HepG2 (cell line): ENCODE measurements at regions not wholly inside any gene's neighbourhood (a gene's known extent, or its start where the extent isn't known, plus 50 kb on each side); places are given as distances from the start of the nearest gene placed in this dataset.
A peak's percentile ranks its signal among the peaks of the same experiment; 100 is the strongest.

ENCODE experiments used
- ATAC-seq: fragments of 200-7000 bp; cut with Tn5 transposase; 3 replicates; pipeline ENCODE4 v1.9.1; 2020; ENCODE audit warnings: mild to moderate bottlenecking, moderate library complexity
- BruUV-seq: library from RNA; stranded (reverse); fragments of 400-500 nt; replicated peaks from 2 replicates; lab custom pipeline; 2021; lab: Mats Ljungman, UMichigan
- CTCF ChIA-PET: fragments of 300-600 bp; formaldehyde crosslinking; extraction: SDS; loops from one replicate; lab custom pipeline; 2021; ENCODE audit warnings: low total read pairs, inconsistent platforms, low intra/inter-chr PET ratio; lab: Yijun Ruan, JAX
- POLR2A ChIA-PET: fragments of 350-600 bp; sonication (Branson Sonifier 250); formaldehyde crosslinking; loops from one replicate; lab custom pipeline; 2020; ENCODE audit warnings: antibody characterized with exemption, inconsistent platforms; lab: Yijun Ruan, JAX
- DNase-seq: peaks from one replicate; pipeline ENCODE4 v3.0.0-alpha.2; 2015; ENCODE audit warnings: low spot score
- FAIRE-seq: peaks from 3 replicates; lab custom pipeline; 2011; peaks lifted over from hg19 to GRCh38; lab: Jason Lieb, UNC
- H2AFZ ChIP-seq: one replicate; pipeline ENCODE4 v1.6.1; 2011; ENCODE audit warnings: low read length, inconsistent platforms
- H3K27ac ChIP-seq: fragments of 300-600 bp; 3 replicates; pipeline ENCODE4 v1.8.0; 2011; ENCODE audit warnings: mixed run types, mild to moderate bottlenecking, mixed read lengths, low read length, inconsistent platforms; ENCODE audit not compliant: insufficient read depth; ENCODE audit errors: extremely low read length
- H3K27me3 ChIP-seq, 2 experiments: fragments of 200-600 bp in 1 of 2; 2 replicates in 1 of 2; 3 replicates in 1 of 2; pipeline versions ENCODE4 v1.6.0 to v1.8.0; 2011; ENCODE audit warnings: low read length in 2 of 2, mild to moderate bottlenecking in 2 of 2, moderate library complexity in 2 of 2, inconsistent platforms in 1 of 2; ENCODE audit not compliant: insufficient read depth in 2 of 2, control insufficient read depth in 1 of 2
- H3K36me3 ChIP-seq, 2 experiments: fragments of 200-600 bp in 1 of 2; replicated peaks in 1 of 2; 2 replicates in 1 of 2; 3 replicates in 1 of 2; pipeline versions ENCODE4 v1.5.1 to v1.8.0; 2011; ENCODE audit warnings: low read length in 2 of 2, inconsistent platforms in 1 of 2; ENCODE audit not compliant: insufficient read depth in 2 of 2, control insufficient read depth in 1 of 2
- H3K4me1 ChIP-seq: 2 replicates; pipeline ENCODE4 v1.5.1; 2012; ENCODE audit warnings: low read length, inconsistent platforms; ENCODE audit not compliant: insufficient read depth
- H3K4me2 ChIP-seq: 2 replicates; pipeline ENCODE4 v1.6.0; 2011; ENCODE audit warnings: low read depth, low read length, inconsistent platforms
- H3K4me3 ChIP-seq, 3 experiments: fragments of 200-600 bp in 1 of 3; sonication (generic), shearing (Covaris generic) in 1 of 3; replicated peaks in 1 of 3; 2 replicates each; pipeline ENCODE4 v1.5.1; 2011 to 2016; ENCODE audit warnings: low read length in 3 of 3, inconsistent platforms in 2 of 3, low read depth in 2 of 3, mild to moderate bottlenecking in 2 of 3, control low read depth in 1 of 3, mixed read lengths in 1 of 3; ENCODE audit not compliant: insufficient read depth in 1 of 3
- H3K79me2 ChIP-seq: one replicate; pipeline ENCODE4 v1.6.1; 2011; ENCODE audit warnings: low read length, inconsistent platforms; ENCODE audit not compliant: insufficient read depth
- H3K9ac ChIP-seq: 2 replicates; pipeline ENCODE4 v1.6.0; 2011; ENCODE audit warnings: mild to moderate bottlenecking, low read depth, low read length, inconsistent platforms; ENCODE audit not compliant: insufficient read depth
- H3K9me3 ChIP-seq: 2 replicates; pipeline ENCODE4 v1.5.1; 2012; ENCODE audit warnings: mild to moderate bottlenecking, low read length
- H4K20me1 ChIP-seq: 2 replicates; pipeline ENCODE4 v1.6.0; 2011; ENCODE audit warnings: inconsistent platforms, mild to moderate bottlenecking, low read length, moderate library complexity; ENCODE audit not compliant: insufficient read depth
- DMAP1 ChIP-seq: IDR thresholded peaks from 2 replicates; pipeline ENCODE4 v1.6.1; 2016
- KDM5A ChIP-seq: fragments of 200-600 bp; sonication (generic); IDR thresholded peaks from 2 replicates; pipeline ENCODE4 v1.7.0; 2018; ENCODE audit warnings: antibody characterized with exemption, mild to moderate bottlenecking, low read length, borderline replicate concordance
- MAFK ChIP-seq, 2 experiments: IDR thresholded peaks in 1 of 2; conservative IDR thresholded peaks in 1 of 2; 2 replicates each; pipeline ENCODE4 v1.6.1; 2011; ENCODE audit warnings: improper control_type of control experiment in 2 of 2, low read length in 2 of 2
- ZNF878 ChIP-seq: sonication (generic); formaldehyde crosslinking; IDR thresholded peaks from 2 replicates; pipeline ENCODE4 v1.8.1; 2023; ENCODE audit warnings: mild to moderate bottlenecking, missing genetic modification reagents, moderate library complexity
- WGBS: methylation state at CpG from one replicate; pipeline ENCODE4 v1.1.6; 2017; ENCODE audit warnings: low lambda C conversion rate; 5-methylcytosine and 5-hydroxymethylcytosine counted together
- in situ Hi-C: cut with HindIII; loops from 2 replicates; pipeline ENCODE4 v1.10.0; 2017; ENCODE audit warnings: low pct_unique_long_range_greater_than_20kb; ENCODE audit not compliant: extremely low pct_ligation_motif_present
- intact Hi-C: fragments of 100-400 bp; cut with micrococcal nuclease; formaldehyde crosslinking; loops from one replicate; pipeline ENCODE4 v1.10.0; 2022; ENCODE audit not compliant: unreplicated experiment

- Histone ChIP-seq H3K36me3 (no peaks in the 10 kb centered on the region), H2AFZ (no peak overlapping the region), H3K27me3 (no peaks in the 10 kb centered on the region; a peak in 1 of 5 replicates), H3K9me3 (no peaks in the 10 kb centered on the region), H3K4me2 (no peak overlapping the region), H4K20me1 (no peaks in the 10 kb centered on the region), H3K79me2 (no peaks in the 10 kb centered on the region), H3K4me3 (no peak overlapping the region), H3K4me1 (no peaks in the 10 kb centered on the region), H3K27ac (no peak overlapping the region), H3K9ac (no peak overlapping the region)
- POLR2A ChIA-PET, result no interaction called here
- FAIRE-seq, result no peak
- CTCF ChIA-PET, result no interaction called here
- BruUV-seq, result no TSS peak
- in situ Hi-C loops, result no loop called here
- ATAC-seq, result no peak
- peak; percentile 1 to 17; a peak in 1 of 4 replicates for TF ChIP-seq MAFK (conservative IDR thresholded peaks at IDR 0.05 in 1 of 2, IDR thresholded peaks at IDR 0.05 in 1 of 2; ENCODE audit: low read length in 2 of 2)
- no peak for TF ChIP-seq ZNF878
- no peak for DNase-seq
- intact Hi-C loops, result no loop called here
- 28% methylated on average over 3 of the region's 3 CpGs for WGBS
Measured at GRCh38 chr12:97910559-97910958, 448.0 kb downstream of the RMST start.

DNA sequence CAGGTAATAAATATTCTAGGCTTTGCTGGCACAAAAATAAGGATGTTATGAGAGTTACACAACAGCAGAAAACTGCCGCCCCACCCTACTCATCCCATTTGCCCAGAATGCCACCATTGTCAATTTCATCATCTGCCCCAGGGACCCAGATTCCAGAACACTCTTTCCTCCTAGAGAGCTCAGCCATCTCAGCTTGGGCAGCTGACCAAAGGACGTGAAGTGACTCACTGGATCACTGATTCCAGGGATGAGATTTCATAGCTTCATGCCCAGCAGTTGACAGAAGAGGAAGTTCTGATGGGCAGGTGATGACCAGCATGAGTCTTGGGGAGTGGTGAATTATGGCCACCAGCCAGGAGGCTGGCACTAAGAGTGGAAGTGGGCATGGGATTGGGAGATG is 450.3 kb downstream of the RMST start:
- DNase-seq (no peak), ATAC-seq (no peak), FAIRE-seq (no peak)
- no TSS peak for BruUV-seq
- H4K20me1 ChIP-seq, result no peaks in the 10 kb centered on the region
- no peak overlapping the region for H3K4me2 ChIP-seq
- H3K79me2 ChIP-seq, result no peaks in the 10 kb centered on the region
- no peaks in the 10 kb centered on the region for H3K27me3 ChIP-seq
- POLR2A ChIA-PET, result no interaction called here
- no peaks in the 10 kb centered on the region for H3K36me3 ChIP-seq
- no peaks in the 10 kb centered on the region for H3K4me1 ChIP-seq
- CTCF ChIA-PET, result no interaction called here
- intact Hi-C loops, result no loop called here
- no peak overlapping the region for H2AFZ ChIP-seq
- in situ Hi-C loops, result no loop called here
- H3K4me3 ChIP-seq, result no peak overlapping the region
- no peak overlapping the region for H3K27ac ChIP-seq
- no peak overlapping the region for H3K9ac ChIP-seq
- no peak for TF ChIP-seq DMAP1 (CRISPR knock-in tag)
- TF ChIP-seq KDM5A, result no peak
- 2% methylated on average over 2 of the region's 2 CpGs for WGBS
- H3K9me3 ChIP-seq, result no peaks in the 10 kb centered on the region
